ENCODE measurements at regions not wholly inside any gene's neighbourhood (a gene's known extent, or its start where the extent isn't known, plus 50 kb on each side); places are given as distances from the start of the nearest gene placed in this dataset.
"Not testable (repeated sequence)": the region's sequence is repeated elsewhere in the genome, so short reads cannot be mapped to it uniquely, and the experiment has no call there.

DNA sequence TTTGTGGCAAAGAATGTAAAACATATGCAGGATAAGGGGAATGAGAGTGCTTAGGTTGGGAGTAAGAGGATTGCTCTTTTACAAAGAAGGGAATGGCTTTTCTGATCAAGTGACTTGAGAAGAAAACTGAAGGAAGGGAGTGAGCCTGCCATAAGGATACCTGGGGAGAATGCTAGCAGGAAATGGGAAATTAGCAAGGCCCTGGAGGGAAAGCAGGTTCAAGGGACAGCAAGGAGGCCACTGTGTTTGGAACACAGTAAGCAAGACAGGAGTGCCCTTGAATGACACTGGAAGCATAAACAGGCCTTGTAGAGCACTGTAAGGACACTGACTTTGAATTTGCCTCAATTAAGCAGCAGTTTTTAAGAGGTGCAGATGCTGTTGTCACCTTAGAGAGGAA lies 1069.9 kb downstream of the DNAJB9 start:
- Mint-ChIP-seq H3K27ac (no peak overlapping the region), H3K36me3 (ENCODE audit: low read depth) (no peaks in the 10 kb centered on the region), H3K9me3 (peaks cover 1% of the 10 kb centered on the region), H3K4me1 (ENCODE audit: low read depth) (no peaks in the 10 kb centered on the region), H3K4me3 (no peak overlapping the region), H3K27me3 (no peaks in the 10 kb centered on the region)
- ChIA-PET POLR2A (no interaction called here), CTCF (no interaction called here)
- DNase-seq (no peak), ATAC-seq (no peak)
- TF ChIP-seq, protein P1, sequence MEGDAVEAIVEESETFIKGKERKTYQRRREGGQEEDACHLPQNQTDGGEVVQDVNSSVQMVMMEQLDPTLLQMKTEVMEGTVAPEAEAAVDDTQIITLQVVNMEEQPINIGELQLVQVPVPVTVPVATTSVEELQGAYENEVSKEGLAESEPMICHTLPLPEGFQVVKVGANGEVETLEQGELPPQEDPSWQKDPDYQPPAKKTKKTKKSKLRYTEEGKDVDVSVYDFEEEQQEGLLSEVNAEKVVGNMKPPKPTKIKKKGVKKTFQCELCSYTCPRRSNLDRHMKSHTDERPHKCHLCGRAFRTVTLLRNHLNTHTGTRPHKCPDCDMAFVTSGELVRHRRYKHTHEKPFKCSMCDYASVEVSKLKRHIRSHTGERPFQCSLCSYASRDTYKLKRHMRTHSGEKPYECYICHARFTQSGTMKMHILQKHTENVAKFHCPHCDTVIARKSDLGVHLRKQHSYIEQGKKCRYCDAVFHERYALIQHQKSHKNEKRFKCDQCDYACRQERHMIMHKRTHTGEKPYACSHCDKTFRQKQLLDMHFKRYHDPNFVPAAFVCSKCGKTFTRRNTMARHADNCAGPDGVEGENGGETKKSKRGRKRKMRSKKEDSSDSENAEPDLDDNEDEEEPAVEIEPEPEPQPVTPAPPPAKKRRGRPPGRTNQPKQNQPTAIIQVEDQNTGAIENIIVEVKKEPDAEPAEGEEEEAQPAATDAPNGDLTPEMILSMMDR (IDR thresholded peaks at IDR 0.05): no peak
- intact Hi-C loops (cut with micrococcal nuclease): no loop called here

DNA sequence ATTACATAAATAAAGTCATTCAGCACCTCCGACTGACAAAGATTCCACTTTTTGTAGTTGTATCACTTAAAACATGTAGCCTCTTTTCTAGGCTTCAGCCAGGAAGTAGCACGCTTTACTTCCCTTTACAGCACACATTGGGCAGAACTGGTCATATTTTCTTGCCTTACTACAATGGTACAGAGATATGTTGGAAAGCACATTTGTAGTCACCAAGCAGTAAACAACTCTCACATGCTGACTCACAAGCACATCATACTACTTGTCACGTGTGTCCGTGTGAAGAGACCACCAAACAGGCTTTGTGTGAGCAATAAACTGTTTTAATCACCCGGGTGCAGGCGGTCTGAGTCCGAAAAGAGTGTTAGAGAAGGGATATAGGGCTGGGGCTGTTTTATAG lies 1071.8 kb downstream of the DNAJB9 start:
- CTCF ChIA-PET: no interaction called here
- H3K36me3 Mint-ChIP-seq (ENCODE audit: low read depth): no peaks in the 10 kb centered on the region
- H3K4me3 Mint-ChIP-seq: no peak overlapping the region
- no peaks in the 10 kb centered on the region for H3K9me3 Mint-ChIP-seq
- H3K4me1 Mint-ChIP-seq (ENCODE audit: low read depth): no peaks in the 10 kb centered on the region
- intact Hi-C loops (cut with micrococcal nuclease): no loop called here
- POLR2A ChIA-PET: no interaction called here
- H3K27me3 Mint-ChIP-seq: no peaks in the 10 kb centered on the region
- no peak for DNase-seq
- TF ChIP-seq, protein P1 (IDR thresholded peaks at IDR 0.05): no peak
- H3K27ac Mint-ChIP-seq: no peak overlapping the region
- no peak for ATAC-seq

DNA sequence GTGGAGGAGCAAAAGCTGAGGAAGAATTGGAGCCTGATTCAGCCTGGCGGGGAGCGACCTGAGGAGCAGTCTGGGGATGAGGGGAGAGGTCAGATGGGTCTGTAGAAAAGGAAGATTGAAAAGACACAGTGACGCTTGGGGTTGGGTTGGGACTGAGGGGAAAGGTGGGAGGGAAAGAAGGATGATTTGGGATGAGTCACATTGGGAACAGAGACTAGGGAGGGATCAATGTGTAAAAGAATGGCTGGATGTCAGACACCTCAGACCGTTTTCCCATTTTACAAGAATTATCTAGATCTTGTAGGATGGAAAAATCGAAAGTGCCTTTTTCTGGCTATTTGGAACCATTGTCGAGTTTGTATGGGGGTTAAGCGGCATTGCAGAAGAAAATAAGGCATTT lies 1076.5 kb downstream of the DNAJB9 start:
- ChIA-PET CTCF (no interaction called here), POLR2A (no interaction called here)
- TF ChIP-seq, protein P1 (IDR thresholded peaks at IDR 0.05): no peak
- no peak overlapping the region for H3K27ac Mint-ChIP-seq
- peaks cover 5% of the 10 kb centered on the region for H3K9me3 Mint-ChIP-seq
- H3K36me3 Mint-ChIP-seq (ENCODE audit: low read depth): no peaks in the 10 kb centered on the region
- intact Hi-C loops (cut with micrococcal nuclease): no loop called here
- H3K27me3 Mint-ChIP-seq: no peaks in the 10 kb centered on the region
- no peak overlapping the region for H3K4me3 Mint-ChIP-seq
- no peaks in the 10 kb centered on the region for H3K4me1 Mint-ChIP-seq (ENCODE audit: low read depth)
- DNase-seq (no peak), ATAC-seq (no peak)

DNA sequence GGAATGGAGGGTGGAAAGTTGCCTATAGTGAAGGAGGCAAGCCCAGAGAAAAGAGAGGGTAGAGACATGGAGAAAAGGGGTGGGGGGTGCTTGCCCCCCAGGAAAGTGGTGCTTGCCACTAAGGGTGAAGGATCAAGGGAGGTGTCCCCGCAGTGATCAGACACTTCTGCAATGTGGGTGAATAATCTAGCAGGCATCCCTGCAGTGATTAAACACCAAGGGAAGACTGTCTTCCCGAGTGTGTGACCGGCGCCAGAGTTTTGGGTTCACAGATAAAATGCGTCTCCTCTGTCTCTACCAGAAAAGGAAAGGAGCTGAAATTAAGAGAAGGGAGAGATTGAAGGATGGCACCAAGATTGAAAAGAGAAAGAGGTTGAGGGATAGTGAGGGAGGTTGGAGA lies 1076.9 kb downstream of the DNAJB9 start:
- H3K4me1 Mint-ChIP-seq (ENCODE audit: low read depth); DNase-seq: not testable (repeated sequence)

DNA sequence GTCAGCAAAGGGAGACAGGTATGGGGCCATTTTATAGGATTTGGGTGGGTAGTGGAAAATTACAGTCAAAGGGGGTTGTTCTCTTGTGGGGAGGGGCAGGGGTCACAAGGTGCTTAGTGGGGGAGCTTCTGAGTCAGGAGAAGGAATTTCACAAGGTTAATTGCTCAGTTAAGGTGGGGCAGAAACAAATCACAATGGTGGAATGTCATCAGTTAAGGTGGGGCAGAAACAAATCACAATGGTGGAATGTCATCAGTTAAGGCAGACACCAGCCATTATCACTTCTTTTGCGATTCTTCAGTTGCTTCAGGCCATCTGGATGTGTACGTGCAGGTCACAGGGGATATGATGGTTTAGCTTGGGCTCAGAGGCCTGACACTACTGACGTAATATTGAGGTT lies 1077.6 kb downstream of the DNAJB9 start:
- ATAC-seq; H3K4me3 Mint-ChIP-seq; CTCF ChIA-PET; H3K9me3 Mint-ChIP-seq; H3K27me3 Mint-ChIP-seq; intact Hi-C loops (cut with micrococcal nuclease); H3K4me1 Mint-ChIP-seq (ENCODE audit: low read depth); H3K27ac Mint-ChIP-seq; DNase-seq; POLR2A ChIA-PET; H3K36me3 Mint-ChIP-seq (ENCODE audit: low read depth): not testable (repeated sequence)

More for the DNA sequence above, 1076.9 kb downstream of the DNAJB9 start:
- ATAC-seq; H3K4me3 Mint-ChIP-seq; H3K9me3 Mint-ChIP-seq; H3K27me3 Mint-ChIP-seq; intact Hi-C loops (cut with micrococcal nuclease); H3K36me3 Mint-ChIP-seq (ENCODE audit: low read depth); H3K27ac Mint-ChIP-seq; CTCF ChIA-PET; POLR2A ChIA-PET: not testable (repeated sequence)

DNA sequence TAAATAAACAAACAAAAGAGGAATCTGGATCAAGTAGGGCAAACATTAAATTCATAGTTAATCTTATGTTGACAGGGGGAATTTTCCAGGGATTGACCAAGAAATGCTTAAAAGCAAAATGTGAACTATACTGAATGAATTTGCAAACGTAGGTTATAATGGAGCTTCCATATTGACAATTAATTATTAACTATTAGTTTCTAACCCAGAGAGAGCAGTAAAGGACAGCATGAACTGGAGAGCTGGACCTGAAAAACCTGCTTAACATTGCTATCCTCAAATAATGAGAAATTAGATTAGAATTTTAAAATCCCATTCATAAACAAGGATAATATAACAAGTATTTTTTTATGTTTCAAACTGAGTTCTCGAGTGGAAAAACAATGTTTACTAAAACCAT lies 1089.6 kb downstream of the DNAJB9 start:
- Mint-ChIP-seq H3K27me3 (no peaks in the 10 kb centered on the region), H3K27ac (no peak overlapping the region), H3K36me3 (ENCODE audit: low read depth) (no peaks in the 10 kb centered on the region), H3K4me1 (ENCODE audit: low read depth) (no peaks in the 10 kb centered on the region), H3K4me3 (no peak overlapping the region), H3K9me3 (no peaks in the 10 kb centered on the region)
- intact Hi-C loops (cut with micrococcal nuclease): no loop called here
- TF ChIP-seq, protein P1 (IDR thresholded peaks at IDR 0.05): no peak
- ATAC-seq: no peak
- no peak for DNase-seq
- ChIA-PET POLR2A (no interaction called here), CTCF (no interaction called here)

Data from activated CD8-positive, alpha-beta T cell treated with anti-CD3 and anti-CD28 coated beads for 36 hours (primary cell).